Peyer's patch (tissue), 4 donors: ENCODE measurements at regions not wholly inside any gene's neighbourhood (a gene's known extent, or its start where the extent isn't known, plus 50 kb on each side); places are given as distances from the start of the nearest gene placed in this dataset.

Experiments used
- POLR2A ChIP-seq, 2 donors: fragments of 450-650 bp; IDR thresholded peaks; one replicate each; pipeline ENCODE4 v1.5.1; 2017; ENCODE audit warnings: antibody characterized with exemption in 2 of 2, mild to moderate bottlenecking in 2 of 2, moderate library complexity in 2 of 2
- TF ChIP-seq, protein P1 (sequence below), 6 experiments: fragments of 450-650 bp in 4 of 6; fragments of 200-600 bp in 2 of 6; sonication (generic) in 1 of 6; IDR thresholded peaks; one replicate each; pipeline ENCODE4 v1.5.1; 2017 to 2019; ENCODE audit warnings: antibody characterized with exemption in 6 of 6, mild to moderate bottlenecking in 3 of 6, moderate library complexity in 1 of 6

DNA sequence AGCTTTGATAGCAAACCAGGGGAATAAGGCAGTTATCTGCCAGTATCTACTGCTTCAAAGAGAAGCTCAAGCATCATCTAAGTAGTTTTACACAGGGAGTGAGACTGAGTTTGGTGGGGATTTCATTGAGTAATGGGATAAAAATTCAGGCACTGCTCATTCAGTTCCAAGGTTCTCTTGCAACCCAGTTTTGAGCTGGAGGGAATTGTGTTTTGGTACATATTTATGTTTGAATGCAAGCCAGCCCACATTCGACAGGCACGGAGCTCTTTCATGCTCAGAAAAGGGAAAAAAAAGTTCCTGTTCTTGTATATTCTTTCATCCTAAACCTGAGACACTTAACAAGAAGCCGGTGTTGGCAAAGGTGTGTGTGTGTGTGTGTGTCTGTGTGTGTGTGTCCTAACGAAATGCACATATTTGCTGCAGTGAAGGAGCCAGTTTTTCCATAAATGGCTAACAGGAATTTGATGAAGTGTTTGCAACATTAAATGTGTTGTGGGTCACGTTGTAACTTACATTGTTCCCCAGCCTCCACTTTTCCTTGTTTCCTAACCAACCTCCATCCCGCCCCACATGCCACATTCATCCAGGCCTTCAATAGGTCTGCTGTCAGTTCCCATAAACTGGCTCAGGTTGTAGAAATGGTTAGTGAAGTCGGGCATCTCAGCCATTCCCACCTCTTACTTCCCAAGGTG lies 311.1 kb downstream of the TXNL1 start:
- TF ChIP-seq POLR2A (IDR thresholded peaks at IDR 0.05): no peak
- TF ChIP-seq, protein P1, sequence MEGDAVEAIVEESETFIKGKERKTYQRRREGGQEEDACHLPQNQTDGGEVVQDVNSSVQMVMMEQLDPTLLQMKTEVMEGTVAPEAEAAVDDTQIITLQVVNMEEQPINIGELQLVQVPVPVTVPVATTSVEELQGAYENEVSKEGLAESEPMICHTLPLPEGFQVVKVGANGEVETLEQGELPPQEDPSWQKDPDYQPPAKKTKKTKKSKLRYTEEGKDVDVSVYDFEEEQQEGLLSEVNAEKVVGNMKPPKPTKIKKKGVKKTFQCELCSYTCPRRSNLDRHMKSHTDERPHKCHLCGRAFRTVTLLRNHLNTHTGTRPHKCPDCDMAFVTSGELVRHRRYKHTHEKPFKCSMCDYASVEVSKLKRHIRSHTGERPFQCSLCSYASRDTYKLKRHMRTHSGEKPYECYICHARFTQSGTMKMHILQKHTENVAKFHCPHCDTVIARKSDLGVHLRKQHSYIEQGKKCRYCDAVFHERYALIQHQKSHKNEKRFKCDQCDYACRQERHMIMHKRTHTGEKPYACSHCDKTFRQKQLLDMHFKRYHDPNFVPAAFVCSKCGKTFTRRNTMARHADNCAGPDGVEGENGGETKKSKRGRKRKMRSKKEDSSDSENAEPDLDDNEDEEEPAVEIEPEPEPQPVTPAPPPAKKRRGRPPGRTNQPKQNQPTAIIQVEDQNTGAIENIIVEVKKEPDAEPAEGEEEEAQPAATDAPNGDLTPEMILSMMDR (IDR thresholded peaks at IDR 0.05): no peak
